HG03064 (cell line): ENCODE measurements at regions not wholly inside any gene's neighbourhood (a gene's known extent, or its start where the extent isn't known, plus 50 kb on each side); places are given as distances from the start of the nearest gene placed in this dataset.
"Not testable (repeated sequence)": the region's sequence is repeated elsewhere in the genome, so short reads cannot be mapped to it uniquely, and the experiment has no call there.

Experiments used
- ATAC-seq: cut with Tn5 transposase; IDR thresholded peaks from one replicate; pipeline ENCODE4 v1.9.1; 2021; ENCODE audit warnings: low read depth; ENCODE audit not compliant: unreplicated experiment

DNA sequence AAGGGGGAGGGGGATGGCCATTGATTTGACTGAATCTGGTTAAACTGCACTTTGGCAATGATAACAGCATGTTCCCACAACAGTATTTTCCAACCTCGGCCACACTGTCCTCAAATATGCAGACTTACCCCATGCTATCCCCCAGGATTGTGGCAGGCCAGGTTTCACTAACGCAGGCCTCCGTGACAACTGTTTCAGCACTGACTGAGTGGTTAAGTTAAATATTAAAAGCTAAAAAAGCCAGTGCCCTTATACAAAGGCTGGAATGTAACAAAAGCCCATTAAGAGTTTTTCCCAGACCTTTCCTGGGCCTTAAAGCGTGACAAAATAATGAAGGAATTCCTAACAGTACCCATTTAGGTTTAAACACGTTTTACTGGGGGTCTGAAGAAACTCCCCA, 202.9 kb downstream of the USP25 start:
- ATAC-seq, result no peak

DNA sequence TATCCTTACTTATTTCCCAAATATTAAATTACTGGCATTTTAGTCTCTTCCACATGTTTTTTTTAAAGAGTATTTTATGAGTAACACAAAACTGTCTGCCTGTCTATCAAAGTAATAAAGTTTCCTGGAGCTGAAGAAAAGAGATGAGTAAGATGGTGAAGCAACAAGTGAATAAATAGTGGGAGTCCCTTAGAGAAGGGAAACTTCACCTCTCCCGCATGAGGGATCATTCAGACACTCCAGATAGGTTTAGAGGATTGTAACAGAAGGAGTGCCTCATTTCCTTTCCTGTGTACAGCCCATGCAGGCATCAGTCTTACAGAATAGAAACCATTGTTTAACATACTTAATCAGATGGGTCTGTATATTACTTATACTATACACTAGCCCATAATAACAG, 205.7 kb downstream of the USP25 start:
- no peak for ATAC-seq

DNA sequence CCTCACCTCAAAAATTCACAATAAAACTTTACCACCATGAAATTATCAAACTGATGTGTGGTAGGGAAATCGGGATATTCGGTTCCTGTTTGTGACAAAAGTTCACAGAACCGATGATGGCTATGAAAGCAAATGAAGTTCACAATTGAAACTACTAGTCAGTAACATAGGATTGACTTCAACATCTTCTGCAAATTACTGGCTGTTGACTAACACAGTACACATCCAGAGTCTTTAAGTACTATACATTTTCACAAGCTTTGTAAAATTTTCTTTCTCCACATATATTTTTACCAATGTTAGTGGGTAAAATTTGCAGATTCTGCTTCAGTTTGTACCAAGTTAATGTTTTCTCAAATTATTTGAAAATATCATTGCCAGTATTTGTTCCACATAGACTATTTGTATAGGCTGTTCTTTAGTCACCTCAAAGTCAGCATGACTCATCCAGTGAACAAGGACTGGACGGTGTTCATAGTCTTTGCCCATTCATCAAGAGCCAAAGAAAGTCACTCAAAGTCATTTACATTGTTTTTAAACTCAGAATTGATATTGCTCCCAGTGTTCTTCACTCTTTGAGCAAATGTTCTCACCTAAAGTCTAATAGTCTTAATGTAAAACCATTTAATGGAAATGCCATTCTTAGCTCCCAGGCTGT, 213.4 kb downstream of the USP25 start:
- no peak for ATAC-seq

DNA sequence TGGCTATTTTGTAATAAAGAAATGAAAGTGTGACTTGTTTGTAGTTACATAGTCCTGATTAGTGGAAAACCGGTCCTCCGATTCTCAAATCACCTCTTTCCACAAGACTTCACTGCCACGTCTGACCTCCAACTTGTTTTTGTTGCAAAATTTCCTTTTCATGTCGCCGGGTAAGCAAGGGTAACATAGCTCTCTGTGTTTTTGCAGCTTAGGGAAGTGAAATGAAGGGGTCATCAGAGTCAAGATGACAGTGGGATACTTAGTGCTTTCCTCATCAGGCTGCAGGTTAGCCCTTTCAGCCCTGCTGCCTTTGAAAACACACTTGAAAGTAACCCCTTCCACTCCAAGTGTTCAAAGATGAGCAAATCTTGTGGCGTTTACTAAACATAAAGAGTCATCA, 217.9 kb downstream of the USP25 start:
- ATAC-seq, result no peak

DNA sequence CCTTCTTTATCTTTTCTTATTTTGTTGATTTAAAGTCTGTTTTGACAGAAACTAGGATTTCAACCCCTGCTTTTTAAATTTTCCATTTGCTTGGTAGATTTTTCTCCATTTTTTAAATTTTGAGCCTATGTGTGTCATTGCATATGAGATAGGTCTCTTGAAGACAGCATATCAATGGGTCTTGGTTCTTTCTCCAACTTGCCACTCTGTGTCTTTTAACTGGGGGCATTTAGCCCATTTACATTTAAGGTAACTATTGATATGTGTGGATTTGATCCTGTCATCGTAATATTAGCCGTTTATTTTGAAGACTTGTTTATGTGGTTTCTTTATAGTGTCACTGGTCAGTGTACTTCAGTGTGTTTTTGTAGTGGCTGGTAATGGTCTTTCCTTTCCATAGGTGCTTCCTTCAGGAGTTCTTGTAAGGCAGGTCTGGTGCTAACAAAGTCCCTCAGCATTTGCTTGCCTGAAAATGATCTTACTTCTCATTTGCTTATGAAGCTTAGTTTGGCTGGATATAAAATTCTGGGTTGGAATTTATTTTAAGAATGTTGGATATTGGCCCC, 223.9 kb downstream of the USP25 start:
- ATAC-seq, result no peak

DNA sequence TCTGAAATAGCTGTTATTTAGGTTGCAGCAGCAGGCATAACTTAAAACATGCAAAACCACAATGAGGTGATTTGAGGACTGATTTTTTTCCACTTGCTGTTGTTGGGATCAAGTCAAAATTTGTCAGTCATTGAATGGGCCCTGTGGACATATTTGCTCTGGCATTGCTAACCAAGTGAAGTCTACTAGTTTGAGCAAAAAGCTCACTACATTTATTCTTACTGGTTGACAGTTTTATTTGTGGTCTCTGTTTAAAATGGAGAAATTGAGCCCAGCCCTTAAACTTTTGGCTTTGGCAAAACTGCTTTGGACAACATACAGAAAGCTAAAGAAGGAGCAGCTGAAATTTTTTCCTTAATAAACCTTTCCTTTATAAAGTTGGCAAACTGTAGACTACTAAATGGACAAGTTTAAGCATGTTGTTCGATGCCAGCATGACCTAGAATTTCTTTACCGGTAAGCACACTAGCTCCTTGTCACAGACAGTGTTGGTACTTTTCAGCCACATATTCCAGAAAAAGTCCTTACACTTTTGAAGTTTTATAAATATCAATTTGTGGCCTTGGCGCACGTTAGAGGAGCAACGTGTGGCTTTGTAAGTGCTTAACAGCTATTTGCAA, 234.6 kb downstream of the USP25 start:
- no peak for ATAC-seq

DNA sequence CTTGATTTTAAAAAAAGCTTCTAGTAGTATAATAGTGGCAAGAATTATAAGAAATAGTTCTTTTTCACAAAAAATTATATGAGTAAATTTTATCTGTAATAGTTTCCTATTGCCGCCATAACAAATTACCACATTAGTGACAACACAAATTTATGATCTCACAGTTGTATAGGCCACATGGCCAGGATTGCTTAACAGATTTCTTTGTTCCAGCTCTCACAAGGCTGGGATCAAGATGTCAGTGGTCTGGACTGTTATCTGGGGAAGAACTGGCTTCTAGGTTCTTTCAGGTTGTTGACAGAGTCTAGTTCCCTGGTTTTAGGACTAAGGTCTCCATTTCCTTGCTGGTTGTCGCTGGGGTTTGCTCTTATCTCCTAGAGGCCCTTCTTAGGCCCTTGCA, 236.4 kb downstream of the USP25 start:
- ATAC-seq, result no peak

DNA sequence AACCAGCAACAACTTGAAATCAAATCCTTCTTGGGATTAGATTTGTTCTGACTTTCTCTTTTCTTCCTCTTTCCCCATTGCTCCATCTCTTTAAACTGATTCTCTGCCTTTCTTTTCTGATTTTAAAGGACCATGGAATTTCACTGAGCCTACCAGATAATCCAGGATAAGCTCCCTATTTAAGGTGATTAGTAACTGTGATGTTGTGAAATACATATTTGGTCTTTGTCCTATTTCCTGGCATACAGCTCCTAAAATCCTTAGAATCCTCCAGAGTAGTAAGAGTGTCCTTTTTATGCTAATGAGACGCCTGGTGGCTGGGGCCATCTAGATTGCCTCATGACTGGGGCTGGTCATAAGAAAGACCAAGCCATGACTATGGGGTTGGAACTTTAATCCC, 236.9 kb downstream of the USP25 start:
- no peak for ATAC-seq

DNA sequence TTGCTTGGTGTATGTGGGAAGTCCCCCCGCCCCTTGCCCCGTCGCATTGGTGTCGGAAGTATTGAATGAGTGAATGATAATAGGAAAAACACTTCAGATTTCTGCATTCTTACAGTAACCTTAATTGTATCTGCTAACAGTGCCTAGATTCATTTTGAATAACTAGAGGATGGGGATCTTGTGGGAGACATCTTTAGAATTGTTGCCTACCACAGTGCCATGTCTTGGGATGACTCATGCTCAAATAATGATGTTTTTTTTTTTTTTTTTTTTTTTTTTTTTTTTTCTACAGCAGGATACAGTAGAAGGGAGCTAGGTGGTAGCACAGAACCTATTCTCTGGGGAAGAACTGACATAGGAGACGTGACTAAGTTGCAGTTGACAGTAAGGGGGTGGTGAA, 237.9 kb downstream of the USP25 start:
- ATAC-seq, result no peak

DNA sequence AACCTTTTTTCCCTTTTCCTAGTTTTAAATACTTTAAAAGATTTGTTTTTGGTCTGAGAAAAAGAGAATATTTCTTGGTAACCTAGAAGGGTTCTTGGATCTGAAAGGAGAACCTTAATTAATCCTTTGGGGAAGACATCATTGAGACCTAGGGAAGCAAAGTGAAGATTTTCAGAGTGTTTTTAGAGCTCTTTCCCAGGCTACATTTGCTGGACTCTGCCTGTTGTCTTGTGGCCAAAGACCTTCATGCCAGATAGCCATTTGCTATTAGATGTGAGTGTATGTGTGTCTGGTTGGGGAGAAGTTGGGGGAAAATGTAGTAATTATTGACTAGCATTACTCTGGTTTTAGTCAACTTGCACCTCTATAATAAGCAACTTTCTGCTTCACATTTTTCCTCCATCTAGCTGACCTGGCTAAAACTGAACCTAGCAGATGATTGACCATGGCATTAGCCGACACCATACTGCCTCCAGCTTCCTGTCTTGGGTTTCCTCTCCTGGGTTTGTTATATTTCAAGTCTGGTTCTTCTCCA, 239.1 kb downstream of the USP25 start:
- ATAC-seq, result no peak

DNA sequence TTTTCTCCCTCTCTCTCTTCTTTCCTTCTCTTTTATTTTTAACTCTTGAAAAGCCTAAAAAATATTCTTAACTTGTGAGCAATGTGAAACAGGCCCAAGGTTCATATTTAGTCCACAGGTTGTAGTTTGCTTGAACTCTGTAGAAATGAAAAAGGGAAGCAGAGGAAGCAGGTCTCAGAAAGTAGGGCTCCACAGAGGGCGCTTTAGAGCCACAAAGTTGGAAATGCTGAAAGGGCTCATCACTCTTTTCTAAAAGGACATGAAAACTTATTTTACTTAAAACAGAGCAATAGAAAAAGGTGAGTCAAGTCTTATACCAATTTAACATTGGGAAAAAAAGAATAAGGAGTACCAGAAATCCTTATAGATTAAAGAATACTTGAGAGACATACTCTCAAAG, 247.0 kb downstream of the USP25 start:
- no peak for ATAC-seq

DNA sequence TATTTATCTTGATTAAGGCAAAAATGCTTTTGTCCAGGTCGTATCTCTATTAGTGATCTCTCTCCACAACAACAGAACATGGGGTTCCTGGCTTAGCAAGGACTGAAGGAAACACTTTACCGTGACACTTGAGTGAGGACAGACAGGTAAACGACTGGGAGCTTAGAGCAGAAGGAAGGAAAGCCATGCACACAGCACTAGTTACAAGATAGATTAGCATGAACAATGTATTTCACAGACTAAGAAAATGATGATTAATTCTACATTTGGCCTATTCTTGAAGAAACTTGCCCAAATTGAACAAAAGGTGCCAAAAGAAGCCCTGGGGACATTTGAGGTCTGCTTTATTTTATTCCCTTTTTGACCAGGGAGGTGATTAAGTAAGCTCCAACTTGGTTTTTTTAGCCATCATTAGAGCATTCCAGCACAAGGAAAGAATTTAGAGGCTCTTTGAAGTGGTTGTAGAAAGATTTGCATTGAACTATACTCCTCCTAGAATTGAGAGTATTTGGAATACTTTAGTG, 248.5 kb downstream of the USP25 start:
- no peak for ATAC-seq

DNA sequence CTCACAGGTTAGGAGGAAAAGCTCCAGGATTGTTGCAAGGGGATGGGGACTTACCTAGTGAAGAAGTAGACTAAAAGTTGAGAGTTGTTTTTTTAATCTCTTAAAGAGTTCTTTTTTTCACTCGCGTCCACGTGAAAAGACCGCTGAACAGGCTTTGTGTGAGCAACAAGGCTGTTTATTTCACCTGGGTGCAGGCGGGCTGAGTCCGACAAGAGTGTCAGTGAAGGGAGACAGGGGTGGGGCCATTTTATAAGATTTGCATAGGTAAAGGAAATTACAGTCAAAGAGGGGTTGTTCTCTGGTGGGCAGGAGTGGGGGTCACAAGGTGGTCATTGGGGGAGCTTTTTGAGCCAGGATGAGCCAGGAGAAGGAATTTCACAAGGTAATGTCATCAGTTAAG, 249.7 kb downstream of the USP25 start:
- ATAC-seq, result not testable (repeated sequence)

DNA sequence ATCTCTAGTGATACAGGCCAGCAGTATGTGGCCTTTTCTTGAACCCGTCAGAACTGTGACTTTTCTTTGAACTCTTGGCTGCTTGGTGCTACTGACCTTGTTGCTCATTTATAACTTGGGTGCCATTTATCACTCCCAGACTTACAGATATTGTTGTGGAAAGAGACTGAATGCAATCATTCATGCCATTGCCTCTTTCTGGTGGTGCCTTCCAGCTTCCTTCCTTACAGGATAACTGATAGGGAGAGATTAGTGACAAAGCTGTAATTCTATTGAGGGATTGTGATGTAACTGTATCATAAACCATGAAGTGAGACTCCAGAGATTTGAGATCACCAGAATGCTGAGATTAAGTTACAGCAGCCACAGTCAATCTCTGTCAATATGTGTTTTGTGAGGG, 256.5 kb downstream of the USP25 start:
- ATAC-seq, result no peak

DNA sequence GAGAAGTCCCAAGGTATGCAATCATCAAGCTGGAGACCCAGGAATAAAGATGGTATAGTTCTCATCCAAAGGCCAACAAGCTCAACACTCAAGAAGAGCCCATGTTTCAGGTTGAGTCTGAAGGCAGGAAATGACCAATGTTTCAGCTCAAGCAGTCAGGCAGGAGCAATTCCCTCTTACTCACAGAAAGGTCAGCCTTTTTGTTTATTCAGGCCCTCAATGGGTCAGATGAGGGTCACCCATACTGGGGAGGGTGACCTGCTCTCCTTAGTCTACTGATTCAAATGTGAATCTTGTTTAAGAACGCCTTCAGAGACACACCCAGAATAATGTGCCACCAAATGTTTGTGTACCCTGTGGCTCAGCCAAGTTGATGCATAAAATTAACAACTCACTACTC, 262.4 kb downstream of the USP25 start:
- no peak for ATAC-seq

DNA sequence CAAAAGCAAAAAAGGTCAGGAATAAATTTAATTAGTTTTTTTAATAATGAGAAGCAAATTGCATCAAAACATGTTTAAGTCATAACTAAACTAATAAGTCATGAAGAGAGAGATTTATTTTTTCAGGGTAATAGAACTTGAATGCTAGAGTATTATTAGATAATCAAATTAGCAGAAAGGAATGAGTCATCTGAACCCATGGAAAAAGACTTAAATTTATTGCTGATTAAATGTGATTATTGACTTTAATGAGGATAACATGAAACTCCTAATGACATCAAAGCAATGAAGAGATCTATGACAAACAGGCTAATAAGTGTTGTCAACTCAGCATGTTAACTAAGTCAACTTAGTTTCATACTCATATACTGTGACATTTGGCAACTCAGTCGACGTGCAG, 264.2 kb downstream of the USP25 start:
- ATAC-seq, result no peak

DNA sequence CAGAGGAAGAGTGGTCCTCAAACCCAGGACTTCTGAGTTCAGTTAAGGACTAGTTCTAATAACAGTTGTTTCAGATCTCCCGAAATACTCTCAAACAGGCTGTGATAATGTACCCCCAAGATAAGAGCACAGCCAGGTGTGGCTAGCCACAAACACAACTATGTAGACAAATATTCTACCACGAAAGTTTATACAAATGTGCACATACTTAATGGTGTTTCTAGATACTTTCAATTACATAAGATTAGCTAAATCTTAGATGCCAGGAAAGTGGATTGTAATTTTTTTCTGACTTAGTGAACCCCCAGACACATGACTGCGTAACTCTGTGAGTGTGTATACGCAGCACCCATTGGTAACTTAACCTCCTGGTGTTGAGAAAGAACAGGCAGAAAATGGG, 270.0 kb downstream of the USP25 start:
- no peak for ATAC-seq

DNA sequence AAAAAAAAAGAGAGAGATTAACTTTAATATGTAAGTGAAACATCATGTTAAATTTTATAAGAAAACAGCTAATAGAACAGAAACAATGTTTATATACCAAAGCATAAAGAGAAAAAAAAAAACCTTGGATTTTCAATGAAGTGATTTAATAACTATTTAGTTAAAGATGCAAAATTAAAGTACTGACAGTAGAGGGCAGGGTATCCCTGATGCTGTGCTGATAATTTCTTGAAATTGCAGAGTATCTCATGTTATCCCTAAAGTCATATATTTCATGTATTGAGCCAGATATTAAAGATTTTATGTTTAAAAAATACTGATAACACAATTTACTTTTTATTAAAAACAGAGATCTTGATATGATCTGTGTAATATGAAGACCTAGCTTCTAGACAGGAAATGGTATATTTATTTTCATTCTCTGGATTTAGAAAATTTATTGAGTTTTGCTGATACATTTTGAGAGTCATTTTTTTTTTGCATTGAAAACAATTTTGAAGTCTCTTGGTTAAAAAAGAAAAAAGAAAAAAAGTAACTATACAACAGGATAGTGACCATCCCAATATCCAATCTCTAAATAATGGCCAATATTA, 273.2 kb downstream of the USP25 start:
- no peak for ATAC-seq

DNA sequence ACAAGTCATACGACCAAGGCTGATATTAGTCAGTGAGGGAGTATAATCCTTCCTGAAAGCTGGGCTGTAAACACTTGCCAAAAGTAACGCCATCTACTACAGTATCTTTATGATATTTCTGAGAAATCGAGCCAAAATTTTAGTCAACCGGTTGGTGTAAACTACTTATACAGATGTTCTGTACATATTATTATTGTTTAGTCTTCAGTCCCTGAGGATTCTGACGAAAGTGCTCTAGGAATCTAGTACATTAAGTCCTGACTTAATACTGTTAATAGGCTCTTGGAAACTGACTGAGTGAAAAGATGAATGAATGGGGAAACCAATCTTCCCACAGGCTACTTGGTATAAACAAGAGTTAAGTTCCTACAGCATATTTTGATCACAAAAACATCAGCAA, 274.3 kb downstream of the USP25 start:
- no peak for ATAC-seq

DNA sequence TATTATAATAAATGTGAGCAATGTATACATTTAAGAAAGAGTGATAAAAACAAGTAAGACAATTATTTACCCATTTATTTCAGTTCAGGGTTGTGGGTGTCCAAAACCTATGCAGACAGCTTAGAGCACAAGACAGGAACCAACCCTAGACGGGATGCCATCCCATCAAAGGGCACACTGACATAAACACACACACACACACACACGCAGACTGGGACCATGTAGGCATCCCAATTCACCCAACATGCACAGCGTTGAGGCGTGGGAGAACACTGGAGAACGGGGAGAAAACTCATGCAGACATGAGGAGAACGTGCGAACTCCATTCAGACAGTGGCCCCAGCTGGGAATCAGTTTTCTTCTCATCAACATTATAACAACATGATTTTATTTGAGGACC, 274.7 kb downstream of the USP25 start:
- no peak for ATAC-seq

DNA sequence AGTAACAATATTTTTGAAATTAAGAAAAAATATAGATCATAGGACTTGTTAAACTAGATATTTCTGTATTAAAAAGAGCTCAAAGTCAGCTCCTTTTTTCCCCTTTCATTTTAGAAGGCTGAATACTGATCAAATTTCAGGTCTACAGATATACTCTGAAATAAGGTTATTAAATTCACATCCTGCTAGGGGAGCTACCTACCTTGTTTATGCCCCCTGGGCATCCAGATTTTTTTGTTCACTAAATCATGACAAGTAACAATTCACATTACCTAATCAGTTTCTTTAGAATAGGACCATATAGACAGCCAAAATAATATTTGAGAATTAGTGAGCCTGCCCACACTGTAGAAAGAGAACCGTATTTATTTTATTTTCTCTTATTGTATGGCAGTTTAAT, 276.2 kb downstream of the USP25 start:
- ATAC-seq, result no peak

DNA sequence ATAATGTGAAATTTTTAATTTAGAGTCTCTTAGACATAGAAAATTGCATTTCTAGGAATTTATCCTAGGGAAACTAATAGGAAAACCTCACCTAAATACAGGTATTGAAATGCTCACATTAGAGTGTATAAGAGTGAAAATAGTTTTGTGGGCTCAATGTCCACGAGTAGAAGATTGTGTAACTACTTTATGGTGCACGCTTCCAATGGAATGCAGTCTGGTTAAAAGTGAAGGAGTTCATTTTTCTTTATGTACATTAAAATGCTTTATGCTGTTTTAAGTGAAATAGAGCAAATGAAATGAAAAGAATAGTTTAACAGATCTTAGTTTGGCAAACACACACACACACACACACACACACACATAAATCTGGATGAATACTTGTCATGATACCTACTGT, 278.2 kb downstream of the USP25 start:
- ATAC-seq, result no peak
